ENCODE measurements at regions not wholly inside any gene's neighbourhood (a gene's known extent, or its start where the extent isn't known, plus 50 kb on each side); places are given as distances from the start of the nearest gene placed in this dataset.
"Not testable (repeated sequence)": the region's sequence is repeated elsewhere in the genome, so short reads cannot be mapped to it uniquely, and the experiment has no call there.

DNA sequence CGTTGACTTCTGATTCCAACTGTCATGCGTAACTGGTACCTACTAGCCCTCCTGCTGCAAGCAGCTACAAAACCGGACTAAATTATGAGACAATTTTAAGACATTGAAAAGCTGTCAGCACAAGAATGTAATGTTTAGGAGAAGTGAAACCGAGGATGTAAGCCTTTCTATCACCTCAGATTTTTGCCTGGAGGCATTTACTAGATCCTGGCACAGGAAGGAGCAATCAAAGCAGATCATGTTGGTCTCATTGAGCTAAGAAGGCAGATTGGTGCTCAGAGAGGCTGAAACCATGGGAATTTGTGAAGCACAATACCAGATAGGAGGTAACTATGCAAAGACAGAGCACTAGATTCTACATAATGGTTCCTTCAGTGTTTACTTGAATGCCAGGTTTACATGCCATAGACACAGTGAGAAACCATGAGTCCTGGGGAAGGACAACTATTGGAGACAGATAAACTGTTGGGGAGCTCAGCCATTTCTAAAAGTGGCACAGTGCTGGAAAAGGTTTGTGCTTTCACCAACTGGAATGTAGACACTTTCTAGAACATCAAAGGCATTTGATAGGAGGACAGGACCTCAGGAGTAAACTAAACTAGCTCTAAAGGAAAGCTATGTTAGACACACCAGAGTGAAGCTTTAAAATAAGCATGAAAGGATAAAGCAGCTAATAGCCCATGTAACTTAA is 179.4 kb downstream of the LYPLAL1 start:
- no peak for DNase-seq (ENCODE audit: low read depth in 2 of 2)

DNA sequence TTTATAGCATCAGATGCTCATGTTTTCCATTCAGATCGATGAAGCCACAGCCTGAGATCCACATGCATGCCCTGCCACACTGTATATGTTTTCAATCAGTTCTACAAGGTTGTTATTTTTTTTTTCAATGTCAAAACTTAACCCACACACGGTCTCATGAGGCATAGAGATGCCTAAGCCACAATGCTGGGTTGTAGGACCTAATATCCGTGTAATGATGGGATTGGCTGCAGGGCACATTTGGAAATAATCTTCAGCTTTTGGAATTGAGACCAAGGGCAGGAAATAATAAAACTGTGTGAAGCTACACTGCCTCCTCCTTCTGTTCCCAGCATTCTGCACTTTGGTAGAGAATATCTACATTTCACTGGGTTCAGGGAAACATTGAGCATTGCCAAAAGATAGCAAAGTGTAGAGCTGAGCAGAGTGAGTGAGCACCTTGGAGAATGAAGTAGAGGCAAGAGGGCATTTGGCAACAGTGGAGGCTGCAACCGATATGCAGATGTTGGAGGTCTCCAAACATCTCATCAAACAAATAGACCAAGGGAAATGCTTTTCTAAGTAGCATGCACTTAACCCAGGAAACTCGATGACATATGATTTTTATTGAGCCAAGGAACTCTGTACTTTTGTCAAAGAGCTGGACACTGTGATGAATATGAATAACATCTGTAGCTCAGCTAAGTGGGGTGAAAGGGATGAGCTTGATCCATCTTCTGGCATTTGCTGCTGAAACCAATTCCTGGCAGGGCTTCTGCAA is 176.7 kb downstream of the LYPLAL1 start:
- DNase-seq (ENCODE audit: low read depth in 2 of 2), result no peak

DNA sequence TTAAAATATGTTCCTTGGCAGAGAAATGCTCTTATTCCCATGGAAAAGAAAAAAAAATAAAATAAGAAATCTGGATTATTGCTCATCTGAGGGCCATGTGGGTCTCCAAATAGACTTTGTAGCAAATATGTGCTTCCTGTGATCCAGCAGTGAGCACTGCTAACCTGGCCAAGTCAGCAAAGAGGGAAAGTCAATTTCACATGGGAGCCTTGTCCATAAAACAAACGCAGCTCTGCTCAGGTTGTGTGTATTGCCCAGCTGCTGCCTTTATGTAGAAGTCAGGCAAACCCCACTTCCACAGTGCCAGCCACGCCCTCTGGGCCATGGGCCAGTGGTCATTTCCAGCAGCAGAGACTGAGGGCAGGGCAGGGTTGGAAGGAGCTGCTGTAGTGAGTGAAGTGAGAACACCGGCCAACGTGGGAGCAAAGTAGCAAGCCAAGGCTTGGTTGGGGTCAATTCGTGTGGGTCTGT is 174.3 kb downstream of the LYPLAL1 start:
- DNase-seq (ENCODE audit: low read depth in 2 of 2), result no peak

DNA sequence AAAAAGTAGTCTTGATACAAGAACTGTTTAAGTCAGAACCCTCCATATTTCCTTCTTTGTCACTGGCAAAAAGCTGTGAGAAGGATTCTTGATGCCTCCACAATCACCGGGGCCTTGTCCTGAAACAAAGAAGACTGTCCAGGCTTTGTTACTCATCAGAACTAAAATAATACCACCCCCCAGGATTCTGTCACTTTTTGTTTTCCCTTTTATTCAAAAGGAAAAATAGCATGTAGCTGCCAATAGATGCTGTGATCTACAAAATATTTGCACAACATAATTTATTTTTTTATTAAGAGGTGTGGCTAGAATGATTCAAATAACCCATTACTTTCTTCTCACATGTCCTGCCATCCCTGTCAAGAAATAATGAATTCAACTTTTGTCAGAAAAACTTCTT is 173.7 kb downstream of the LYPLAL1 start:
- DNase-seq (ENCODE audit: low read depth in 2 of 2), result no peak

DNA sequence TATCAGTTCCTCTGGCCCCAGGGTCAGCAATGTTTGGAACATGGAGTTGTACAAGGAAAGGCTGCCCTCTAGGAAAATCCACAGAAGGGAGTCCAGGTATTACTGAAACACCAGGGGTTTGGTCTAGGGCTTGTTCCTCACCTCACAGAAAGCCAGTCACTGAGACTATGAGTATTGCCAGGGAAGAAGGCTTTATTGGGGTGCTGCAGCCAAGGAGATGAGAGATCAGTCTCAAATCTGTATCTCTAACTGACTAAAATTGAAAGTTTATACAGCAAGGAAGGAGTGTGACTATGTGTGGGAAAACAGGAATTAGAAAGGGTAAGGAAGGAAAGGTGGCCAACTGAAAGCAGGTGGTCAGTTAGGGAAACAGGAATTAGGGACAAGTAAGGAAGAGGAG is 172.3 kb downstream of the LYPLAL1 start:
- no peak for DNase-seq (ENCODE audit: low read depth in 2 of 2)

DNA sequence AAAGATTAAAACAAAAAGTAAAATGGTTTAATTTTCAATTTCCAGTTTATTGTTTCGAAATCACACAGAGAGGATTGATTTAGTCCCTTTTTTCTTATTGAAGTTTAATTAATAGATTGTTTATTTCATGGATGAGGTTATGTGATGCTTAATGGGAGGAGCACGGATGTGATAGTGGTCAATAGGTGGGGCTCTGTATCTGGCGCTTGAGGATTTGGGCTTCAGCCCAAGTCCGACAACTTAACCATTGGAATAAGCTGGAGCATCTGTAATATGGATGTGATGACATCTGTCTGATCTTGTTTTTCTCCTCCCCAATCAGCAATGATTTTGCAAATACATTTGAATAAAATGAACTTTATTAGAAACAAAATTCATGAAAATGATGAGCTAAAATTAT is 169.2 kb downstream of the LYPLAL1 start:
- DNase-seq (ENCODE audit: low read depth in 2 of 2), result no peak

DNA sequence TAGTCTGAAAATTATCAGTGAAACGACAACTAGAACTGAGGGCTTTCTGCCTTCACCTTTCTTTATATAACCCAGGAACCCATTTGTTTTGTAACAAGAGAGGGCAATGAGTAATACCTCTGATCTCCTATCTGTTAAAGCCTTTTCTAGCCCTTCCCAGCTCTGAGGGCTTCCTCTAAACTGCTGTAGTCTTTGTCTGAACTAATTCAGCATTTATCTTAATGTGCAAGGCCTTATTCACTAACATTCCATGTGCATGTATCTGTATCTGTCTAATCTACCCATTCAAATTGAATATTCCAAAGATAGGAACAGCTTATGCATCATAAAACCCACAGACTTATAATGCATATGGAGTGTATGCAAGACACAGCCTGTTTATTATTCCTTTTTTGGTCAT is 167.1 kb downstream of the LYPLAL1 start:
- DNase-seq (ENCODE audit: low read depth in 2 of 2), result no peak

DNA sequence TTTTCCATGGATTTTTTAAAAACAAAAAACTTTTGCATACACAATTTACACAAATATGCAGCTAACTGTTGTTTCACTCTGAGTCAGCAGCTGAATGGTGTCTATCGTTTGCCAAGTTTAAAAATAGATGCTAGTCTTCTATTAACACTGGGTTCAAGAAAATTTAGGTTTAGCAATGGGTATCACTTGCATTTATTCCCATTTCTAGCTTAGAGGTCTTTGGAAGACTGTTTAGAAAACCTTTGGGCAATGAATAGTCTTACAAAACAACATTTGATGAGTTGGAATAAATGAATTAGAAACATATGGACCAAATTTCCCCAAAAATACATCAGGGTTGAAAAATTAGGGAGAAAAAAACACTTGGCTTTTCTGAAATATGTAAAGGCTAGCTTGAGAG is 165.8 kb downstream of the LYPLAL1 start:
- DNase-seq (ENCODE audit: low read depth in 2 of 2), result no peak

DNA sequence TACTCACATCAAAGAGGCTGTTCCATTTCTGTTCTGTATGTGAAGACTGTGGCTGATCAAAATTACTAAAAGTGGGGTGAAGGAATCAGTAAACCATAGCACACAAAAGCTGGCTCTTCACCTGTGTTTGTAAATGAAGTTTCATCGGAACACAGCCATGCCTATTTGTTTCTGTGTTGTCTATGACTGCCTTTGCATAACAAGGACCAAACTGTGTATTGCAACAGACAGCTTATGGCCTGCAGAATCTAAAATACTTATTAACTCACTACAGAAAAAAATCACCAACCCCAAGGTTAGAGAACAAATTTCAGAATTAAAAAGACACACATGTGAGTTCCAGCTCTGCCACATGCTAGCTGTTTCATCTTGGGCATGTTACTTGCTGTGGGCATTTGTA is 163.9 kb downstream of the LYPLAL1 start:
- no peak for DNase-seq (ENCODE audit: low read depth in 2 of 2)

DNA sequence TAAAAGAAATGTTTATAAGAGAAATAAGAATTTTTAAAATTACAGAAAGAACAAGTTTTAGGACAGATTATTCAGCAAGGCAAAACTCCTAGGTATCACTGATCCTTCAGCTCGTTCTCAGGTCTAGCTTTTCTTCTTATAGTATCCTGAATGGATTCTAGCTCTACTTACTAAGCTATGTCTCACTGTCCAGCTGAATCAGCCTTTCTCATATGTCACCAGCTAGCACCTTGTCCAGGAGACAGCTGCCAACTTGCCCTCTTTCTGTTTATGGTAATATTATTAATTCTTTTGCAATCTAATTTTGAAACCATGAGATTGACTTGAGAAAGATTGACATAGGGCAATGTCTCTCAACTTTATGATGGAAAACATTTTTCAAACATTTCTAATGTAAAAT is 159.9 kb downstream of the LYPLAL1 start:
- DNase-seq (ENCODE audit: low read depth in 2 of 2), result no peak

DNA sequence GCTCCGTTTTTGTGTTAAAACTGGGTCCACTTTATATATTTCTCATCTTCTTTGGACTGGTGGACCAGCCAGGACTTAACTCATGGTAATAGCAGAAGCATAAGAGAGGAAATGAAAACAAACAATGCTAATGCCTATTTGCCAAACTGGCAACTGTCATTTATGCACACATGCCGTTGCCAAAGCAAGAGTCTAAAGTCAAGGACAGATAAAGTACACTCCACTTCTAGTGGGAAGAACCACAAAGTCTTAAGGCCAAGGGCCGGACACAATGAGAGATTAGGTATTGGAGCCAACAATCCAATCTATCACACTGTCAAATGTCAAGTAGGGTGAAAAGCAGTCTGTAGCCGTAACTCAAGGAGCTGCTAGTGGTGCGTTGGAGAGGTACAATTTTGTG is 157.7 kb downstream of the LYPLAL1 start:
- DNase-seq (ENCODE audit: low read depth in 2 of 2), result no peak

DNA sequence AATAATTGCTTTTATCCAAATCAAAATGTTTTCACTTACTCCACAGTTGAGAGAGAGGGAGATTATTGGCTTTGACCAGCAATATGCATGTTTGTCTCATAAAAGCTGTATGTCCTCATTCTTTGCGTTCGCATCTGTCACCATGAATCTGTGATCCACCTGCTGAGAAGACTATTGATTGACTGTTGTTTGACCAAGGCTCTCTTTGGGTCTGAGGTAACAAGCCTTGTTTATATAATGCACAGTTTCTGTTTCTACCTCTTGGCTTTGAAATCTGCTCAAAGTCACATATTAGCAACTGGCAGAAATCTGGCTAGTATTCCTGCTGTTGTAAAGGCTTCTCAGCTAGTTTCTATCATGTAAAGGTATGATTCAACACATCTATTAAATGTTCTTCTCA is 157.0 kb downstream of the LYPLAL1 start:
- DNase-seq (ENCODE audit: low read depth in 2 of 2), result no peak

DNA sequence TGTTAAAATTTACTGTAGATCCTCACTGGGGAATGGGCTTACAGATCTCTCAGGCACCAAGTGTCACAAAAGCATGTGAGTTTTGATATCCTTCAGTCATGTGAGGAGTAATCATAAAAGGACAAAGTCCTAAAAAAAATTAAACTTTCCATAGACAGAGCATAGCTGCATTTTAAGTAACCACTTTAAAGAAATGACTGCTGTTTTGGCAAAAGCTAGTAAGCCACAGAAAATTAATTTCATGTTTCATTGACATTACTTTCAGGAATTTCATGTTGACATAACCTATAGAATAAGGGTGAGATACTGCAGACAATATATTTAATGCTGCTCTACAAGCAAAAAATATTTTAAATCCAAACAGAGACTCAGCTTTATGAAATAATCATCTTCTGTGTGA is 156.3 kb downstream of the LYPLAL1 start:
- no peak for DNase-seq (ENCODE audit: low read depth in 2 of 2)

DNA sequence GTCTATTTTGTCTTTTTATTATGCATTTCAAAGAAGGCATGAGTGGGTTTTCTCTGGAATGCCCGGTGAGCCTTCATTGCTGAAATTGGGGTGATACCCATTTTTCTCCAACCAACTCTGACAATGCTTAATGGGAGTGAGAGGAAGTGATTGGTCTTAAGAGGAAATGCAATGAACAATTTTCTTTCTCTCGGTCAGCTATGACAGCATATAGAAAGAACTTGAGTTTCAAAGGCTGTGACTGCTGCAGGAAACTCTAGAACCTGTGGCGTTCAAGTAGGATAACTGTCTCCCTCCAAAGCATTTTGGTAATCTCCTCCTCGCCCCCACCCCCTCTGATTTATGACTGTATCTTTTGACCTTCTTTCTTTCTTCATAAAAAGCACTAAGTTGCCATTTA is 155.9 kb downstream of the LYPLAL1 start:
- no peak for DNase-seq (ENCODE audit: low read depth in 2 of 2)

DNA sequence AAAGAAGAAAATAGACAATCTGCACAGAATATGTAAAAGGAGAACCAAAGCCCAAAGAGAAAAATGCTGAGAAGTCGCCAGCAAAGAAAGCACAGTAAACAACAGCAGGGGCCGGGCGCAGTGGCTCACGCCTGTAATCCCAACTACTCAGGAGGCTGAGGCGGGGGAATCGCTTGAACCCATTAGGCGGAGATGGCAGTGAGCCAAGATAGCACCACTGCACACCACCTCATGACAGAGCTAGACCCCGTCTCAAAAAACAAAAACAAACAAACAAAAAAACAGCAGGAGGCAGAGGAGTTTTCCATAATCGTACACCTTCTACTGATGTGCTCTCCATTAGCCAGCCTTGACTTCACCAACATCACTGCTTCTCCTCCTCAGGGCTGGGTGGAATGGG is 153.2 kb downstream of the LYPLAL1 start:
- DNase-seq (ENCODE audit: low read depth in 2 of 2), result no peak

DNA sequence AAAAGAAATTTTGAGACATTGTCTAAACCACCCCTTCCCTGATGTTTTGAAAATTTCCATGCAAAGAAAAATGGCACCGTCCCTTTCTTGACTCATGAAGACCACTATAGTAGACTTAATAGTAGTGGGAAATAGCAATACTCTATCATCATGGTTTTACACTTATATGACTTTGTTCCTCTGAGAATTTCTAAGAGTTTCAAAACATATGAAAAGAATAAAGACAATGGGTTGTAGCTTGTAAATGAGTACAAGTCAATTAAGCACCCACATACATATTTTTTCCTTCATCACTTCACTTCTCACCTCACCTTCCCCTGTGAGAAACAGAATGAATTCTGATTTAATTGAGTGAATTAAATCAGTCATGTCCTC is 151.7 kb downstream of the LYPLAL1 start:
- DNase-seq (ENCODE audit: low read depth in 2 of 2), result no peak

DNA sequence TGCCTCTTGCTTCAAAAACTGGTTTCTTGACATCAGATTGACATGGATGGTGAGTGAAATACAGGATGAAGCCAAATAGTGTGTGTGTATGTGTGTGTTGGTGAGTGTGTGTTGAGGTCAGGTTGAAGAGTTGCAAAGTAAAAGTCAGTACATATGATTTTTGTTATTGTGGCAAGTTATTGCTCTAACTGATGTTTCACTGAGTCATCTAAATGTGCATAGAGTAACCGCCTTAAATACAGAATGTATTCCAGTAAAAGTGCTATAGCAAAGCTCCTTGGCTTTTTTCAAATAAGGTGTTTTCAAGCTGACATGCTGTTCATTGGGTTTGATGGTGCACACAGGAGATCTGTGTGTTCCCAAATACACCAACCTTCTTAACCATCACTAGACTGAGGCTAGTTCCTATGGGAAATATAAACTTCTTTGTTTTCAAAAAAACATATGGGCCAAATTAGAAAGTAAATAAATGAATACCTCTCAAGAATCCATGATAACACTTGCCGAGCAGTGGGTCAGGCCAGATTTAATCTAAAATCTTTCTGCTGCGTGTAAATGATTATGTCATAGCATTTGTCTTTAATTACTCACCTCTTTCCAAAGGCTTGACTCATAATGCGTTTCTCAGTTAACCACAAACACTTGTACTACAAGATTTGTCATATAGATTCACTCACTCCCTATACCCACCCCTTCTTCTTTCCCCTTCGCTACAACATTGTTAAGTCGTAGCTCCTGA is 151.1 kb downstream of the LYPLAL1 start:
- no peak for DNase-seq (ENCODE audit: low read depth in 2 of 2)

DNA sequence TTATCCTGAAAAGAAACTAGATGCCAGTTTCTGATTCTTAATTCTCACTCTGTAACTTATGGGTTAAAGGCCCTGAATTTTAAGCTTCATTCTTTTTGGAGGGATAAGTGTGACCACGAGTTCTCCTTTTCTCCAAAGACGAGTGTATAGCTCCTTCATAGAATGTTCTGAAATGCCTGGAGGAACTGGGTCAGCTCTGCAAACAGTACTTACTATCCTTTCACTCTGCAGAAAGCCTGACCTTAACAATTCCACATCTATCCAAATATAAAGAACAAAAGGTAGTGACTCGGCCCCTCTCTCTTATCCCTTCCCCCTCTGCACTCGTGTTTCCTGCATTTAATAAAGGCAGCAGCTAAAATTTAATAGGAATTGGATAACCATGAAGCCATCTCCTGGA is 150.5 kb downstream of the LYPLAL1 start:
- no peak for DNase-seq (ENCODE audit: low read depth in 2 of 2)

DNA sequence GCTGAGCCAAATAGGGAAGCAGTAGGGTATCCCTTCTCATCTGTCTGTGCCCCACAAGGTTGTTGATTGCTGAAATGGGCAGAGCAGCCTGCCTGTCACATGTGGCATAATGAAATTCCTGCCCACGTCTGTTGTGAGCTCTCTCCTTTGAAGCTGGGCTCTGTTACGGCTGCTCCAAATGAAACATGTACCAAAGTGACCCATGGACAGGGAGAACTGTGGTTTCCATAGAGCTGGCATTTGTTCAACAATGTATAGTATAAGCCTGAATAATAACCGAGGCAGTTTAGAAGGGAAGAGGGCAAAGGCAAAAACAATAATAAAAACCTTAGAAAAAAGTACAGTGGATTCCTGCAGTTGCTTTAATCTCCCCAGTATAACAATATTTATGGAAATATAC is 149.7 kb downstream of the LYPLAL1 start:
- DNase-seq (ENCODE audit: low read depth in 2 of 2), result no peak

DNA sequence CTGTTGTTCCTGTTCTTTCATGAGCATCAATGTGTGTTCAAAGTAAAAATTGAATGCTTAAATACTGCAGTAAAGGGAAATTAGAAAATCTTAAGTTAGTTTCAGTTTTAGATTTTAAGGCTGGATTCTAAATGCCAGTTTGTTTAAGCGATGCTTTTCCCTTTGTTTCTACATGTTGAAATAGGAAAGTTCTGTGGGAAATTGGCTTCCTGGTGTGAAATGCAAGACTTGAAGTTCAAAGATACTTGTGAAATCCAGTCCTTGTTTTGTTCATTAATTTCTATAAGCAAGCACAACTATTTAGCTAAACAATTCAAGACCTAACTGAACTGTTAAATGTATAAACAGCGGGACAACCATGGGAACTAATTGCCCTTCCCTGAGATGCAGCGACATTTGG is 149.1 kb downstream of the LYPLAL1 start:
- no peak for DNase-seq (ENCODE audit: low read depth in 2 of 2)

DNA sequence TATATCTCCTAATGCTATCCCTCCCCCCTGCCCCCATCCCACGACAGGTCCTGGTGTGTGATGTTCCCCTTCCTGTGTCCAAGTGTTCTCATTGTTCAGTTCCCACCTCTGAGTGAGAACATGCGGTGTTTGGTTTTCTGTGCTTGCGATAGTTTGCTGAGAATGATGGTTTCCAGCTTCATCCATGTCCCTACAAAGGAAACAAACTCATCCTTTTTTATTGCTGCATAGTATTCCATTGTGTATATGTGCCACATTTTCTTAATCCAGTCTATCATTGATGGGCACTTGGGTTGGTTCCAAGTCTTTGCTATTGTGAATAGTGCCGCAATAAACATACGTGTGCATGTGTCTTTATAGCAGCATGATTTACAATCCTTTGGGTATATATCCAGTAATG is 146.9 kb downstream of the LYPLAL1 start:
- not testable (repeated sequence) for DNase-seq (ENCODE audit: low read depth in 2 of 2)

DNA sequence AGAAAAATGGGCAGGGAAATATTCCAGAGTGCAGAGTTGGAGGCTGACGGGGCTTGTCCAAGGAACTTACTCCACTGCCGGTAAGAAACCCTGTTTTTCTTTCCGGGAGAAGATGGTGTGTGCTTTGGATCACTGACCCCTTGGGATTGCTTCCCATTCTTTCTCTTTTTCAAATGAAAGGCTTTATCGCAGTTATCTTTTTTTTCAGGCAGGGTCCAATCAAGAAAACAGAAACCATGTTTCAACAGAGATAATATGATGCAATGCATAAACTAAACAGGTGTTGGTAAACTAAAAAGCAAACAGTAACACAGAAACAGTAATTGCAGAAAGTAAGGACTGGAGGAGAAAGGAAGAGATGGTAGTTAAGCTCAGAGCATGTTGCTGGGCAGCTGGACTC is 145.1 kb downstream of the LYPLAL1 start:
- DNase-seq (ENCODE audit: low read depth in 2 of 2), result no peak

DNA sequence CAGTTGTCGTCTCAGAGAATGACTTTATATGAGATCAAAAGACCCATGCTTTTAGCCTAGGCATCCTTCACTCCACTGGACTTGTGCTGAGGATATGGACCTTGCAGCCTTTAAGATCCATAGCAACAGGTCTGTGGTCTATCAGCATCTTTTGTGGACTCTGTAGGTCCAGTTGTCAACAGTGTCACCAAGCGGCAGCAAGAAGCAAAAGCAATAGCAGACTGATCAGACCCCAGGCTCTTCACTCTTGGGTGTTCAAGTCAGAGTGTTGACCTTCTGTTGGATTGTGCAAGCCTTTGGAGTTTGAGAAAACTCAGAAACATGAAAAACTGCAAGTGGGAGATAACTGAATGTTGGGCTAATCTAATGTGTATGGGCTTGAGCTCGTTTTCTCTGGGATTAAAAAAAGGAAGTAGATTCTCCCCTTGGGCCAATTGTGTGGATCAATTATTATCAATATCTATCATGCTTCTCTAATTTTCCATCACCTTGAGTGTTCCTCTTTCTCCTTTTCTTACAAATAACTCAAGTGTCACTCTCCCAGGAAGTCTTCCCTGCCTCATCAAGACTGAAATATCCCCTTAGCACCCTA is 144.2 kb downstream of the LYPLAL1 start:
- no peak for DNase-seq (ENCODE audit: low read depth in 2 of 2)

Data from stimulated activated CD8-positive, alpha-beta memory T cell treated with anti-CD3 and anti-CD28 coated beads, Interleukin-15, amount 100 ng/mL, for 48 hours (primary cell).